DOHH2 (cell line): ENCODE measurements at regions not wholly inside any gene's neighbourhood (a gene's known extent, or its start where the extent isn't known, plus 50 kb on each side); places are given as distances from the start of the nearest gene placed in this dataset.

Experiments
- H3F3A ChIP-seq: fragments of 200-600 bp; sonication (generic), shearing (Covaris generic); 2 replicates; pipeline ENCODE4 v1.6.0; 2016; ENCODE audit warnings: antibody characterized with exemption, mild to moderate bottlenecking; ENCODE audit not compliant: control insufficient read depth, insufficient read depth
- H3K27ac ChIP-seq: fragments of 200-600 bp; sonication (generic); 2 replicates; pipeline ENCODE4 v1.5.1; 2014; ENCODE audit warnings: low read depth, mild to moderate bottlenecking, low read length, moderate library complexity
- H3K27me3 ChIP-seq: fragments of 200-600 bp; sonication (generic); 2 replicates; pipeline ENCODE4 v1.6.1; 2014; ENCODE audit warnings: mild to moderate bottlenecking, low read length, mixed read lengths; ENCODE audit not compliant: control insufficient read depth
- H3K36me3 ChIP-seq: fragments of 200-600 bp; sonication (generic); 2 replicates; pipeline ENCODE4 v1.6.1; 2014; ENCODE audit warnings: mild to moderate bottlenecking, low read length, moderate library complexity, mixed read lengths; ENCODE audit not compliant: control insufficient read depth
- H3K4me1 ChIP-seq: fragments of 200-600 bp; sonication (generic); 2 replicates; pipeline ENCODE4 v1.6.1; 2014; ENCODE audit warnings: mild to moderate bottlenecking, low read length, mixed read lengths; ENCODE audit not compliant: control insufficient read depth
- H3K4me2 ChIP-seq: fragments of 200-600 bp; sonication (generic); 2 replicates; pipeline ENCODE4 v1.6.0; 2014; ENCODE audit warnings: mild to moderate bottlenecking, low read length, moderate library complexity
- H3K4me3 ChIP-seq: fragments of 200-600 bp; sonication (generic); 2 replicates; pipeline ENCODE4 v1.5.1; 2014; ENCODE audit warnings: mild to moderate bottlenecking, low read length, mixed read lengths
- H3K79me2 ChIP-seq: fragments of 200-600 bp; sonication (generic); 2 replicates; pipeline ENCODE4 v1.6.1; 2014; ENCODE audit warnings: mild to moderate bottlenecking, low read length, mixed read lengths; ENCODE audit not compliant: control insufficient read depth
- H3K9me2 ChIP-seq: fragments of 200-600 bp; sonication (generic); replicated peaks from 2 replicates; pipeline ENCODE4 v1.6.1; 2014; ENCODE audit warnings: mild to moderate bottlenecking, low read length, mixed read lengths; ENCODE audit not compliant: control insufficient read depth
- H3K9me3 ChIP-seq: fragments of 200-600 bp; sonication (generic); 2 replicates; pipeline ENCODE4 v1.6.1; 2014; ENCODE audit warnings: antibody characterized with exemption, low read length, mixed read lengths; ENCODE audit not compliant: control insufficient read depth, insufficient read depth
- H4K20me1 ChIP-seq: fragments of 200-600 bp; sonication (generic); 2 replicates; pipeline ENCODE4 v1.6.0; 2014; ENCODE audit warnings: low read depth, mild to moderate bottlenecking, antibody characterized with exemption, low read length, moderate library complexity; ENCODE audit not compliant: control insufficient read depth, insufficient read depth
- EZH2phosphoT487 ChIP-seq: fragments of 200-600 bp; sonication (generic); IDR thresholded peaks from 2 replicates; pipeline ENCODE4 v1.6.1; 2017; ENCODE audit warnings: borderline replicate concordance, mild to moderate bottlenecking, antibody characterized with exemption, low read length, moderate library complexity, mixed read lengths
- TF ChIP-seq, protein P1 (sequence below): fragments of 200-600 bp; sonication (generic); IDR thresholded peaks from one replicate; pipeline ENCODE4 v1.5.1; 2014; ENCODE audit warnings: antibody characterized with exemption, mild to moderate bottlenecking, low read depth, low read length; ENCODE audit not compliant: poor library complexity, severe bottlenecking

DNA sequence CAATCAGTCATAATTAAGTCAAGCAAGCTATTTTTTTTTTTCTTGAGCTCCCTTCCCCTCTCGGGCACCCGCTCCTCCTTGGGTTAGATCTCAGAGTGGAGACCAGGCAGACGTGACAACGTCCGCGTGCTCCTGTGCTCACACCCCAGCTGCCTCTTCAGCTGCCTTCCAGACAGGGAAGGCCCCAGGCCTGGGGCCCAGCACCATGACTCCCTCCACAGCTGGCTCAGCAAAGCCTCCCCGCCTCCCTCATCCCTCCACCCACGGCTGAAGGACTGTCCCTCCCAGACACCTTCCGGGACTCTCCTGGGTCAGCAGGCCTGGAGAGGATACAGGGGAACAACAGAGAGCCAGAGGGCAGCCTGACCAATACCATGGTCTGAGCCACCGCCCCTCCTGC lies 87.9 kb upstream of the LINGO1 start:
- Histone ChIP-seq H3K27ac (no peak overlapping the region), H3K9me3 (no peaks in the 10 kb centered on the region), H4K20me1 (no peaks in the 10 kb centered on the region), H3K4me2 (no peak overlapping the region), H3K79me2 (no peaks in the 10 kb centered on the region), H3F3A (no peaks in the 10 kb centered on the region), H3K27me3 (no peaks in the 10 kb centered on the region), H3K4me1 (no peaks in the 10 kb centered on the region), H3K36me3 (no peaks in the 10 kb centered on the region), H3K9me2 (no peaks in the 10 kb centered on the region), H3K4me3 (no peak overlapping the region)
- TF ChIP-seq, protein P1, sequence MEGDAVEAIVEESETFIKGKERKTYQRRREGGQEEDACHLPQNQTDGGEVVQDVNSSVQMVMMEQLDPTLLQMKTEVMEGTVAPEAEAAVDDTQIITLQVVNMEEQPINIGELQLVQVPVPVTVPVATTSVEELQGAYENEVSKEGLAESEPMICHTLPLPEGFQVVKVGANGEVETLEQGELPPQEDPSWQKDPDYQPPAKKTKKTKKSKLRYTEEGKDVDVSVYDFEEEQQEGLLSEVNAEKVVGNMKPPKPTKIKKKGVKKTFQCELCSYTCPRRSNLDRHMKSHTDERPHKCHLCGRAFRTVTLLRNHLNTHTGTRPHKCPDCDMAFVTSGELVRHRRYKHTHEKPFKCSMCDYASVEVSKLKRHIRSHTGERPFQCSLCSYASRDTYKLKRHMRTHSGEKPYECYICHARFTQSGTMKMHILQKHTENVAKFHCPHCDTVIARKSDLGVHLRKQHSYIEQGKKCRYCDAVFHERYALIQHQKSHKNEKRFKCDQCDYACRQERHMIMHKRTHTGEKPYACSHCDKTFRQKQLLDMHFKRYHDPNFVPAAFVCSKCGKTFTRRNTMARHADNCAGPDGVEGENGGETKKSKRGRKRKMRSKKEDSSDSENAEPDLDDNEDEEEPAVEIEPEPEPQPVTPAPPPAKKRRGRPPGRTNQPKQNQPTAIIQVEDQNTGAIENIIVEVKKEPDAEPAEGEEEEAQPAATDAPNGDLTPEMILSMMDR: no peak
- TF ChIP-seq EZH2phosphoT487: no peak

DNA sequence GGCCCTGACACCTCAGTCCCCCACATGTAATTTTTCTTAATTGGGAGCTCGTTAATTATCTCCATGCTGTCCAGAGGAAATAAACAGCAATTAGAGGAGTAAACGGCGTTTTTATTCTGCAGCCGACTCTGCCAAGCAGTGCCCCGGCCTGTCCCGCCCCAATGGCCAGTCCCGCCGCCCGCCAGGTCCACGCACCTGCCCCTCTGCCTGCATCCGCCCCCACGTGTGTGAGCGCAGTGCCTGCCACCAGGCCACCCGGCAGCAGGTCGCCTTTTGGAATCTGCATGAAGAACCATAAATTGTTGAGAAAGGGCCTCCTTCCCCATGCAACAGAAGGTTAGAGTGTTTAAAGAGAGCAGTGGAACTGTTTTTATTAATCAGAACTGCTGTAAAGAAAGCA lies 87.5 kb upstream of the LINGO1 start:
- Histone ChIP-seq H4K20me1 (no peaks in the 10 kb centered on the region), H3K9me3 (no peaks in the 10 kb centered on the region), H3K4me3 (no peak overlapping the region), H3K27ac (no peak overlapping the region), H3F3A (no peaks in the 10 kb centered on the region), H3K36me3 (no peaks in the 10 kb centered on the region), H3K27me3 (no peaks in the 10 kb centered on the region), H3K4me1 (no peaks in the 10 kb centered on the region), H3K79me2 (no peaks in the 10 kb centered on the region), H3K4me2 (no peak overlapping the region), H3K9me2 (no peaks in the 10 kb centered on the region)
- TF ChIP-seq, protein P1: no peak
- TF ChIP-seq EZH2phosphoT487: no peak

DNA sequence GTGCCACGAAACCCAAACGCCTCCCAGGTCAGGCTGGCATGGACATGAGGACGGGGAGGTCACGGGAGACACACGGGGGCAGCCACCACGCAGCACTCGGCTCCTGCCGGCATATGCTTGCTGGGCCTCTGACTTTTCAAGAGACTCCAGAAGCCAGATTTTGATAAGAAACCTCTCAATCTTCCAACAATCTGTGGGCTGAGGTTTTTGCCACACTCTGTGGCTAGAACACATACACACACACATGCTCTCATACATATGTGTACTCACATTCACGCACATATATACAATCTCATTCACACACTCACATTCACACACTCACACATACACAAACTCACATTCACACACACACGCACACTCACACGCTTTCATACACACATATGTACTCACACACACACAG lies 86.7 kb upstream of the LINGO1 start:
- no peaks in the 10 kb centered on the region for H3F3A ChIP-seq
- H3K4me2 ChIP-seq: no peak overlapping the region
- no peaks in the 10 kb centered on the region for H3K9me3 ChIP-seq
- no peak overlapping the region for H3K27ac ChIP-seq
- H3K4me3 ChIP-seq: no peak overlapping the region
- no peaks in the 10 kb centered on the region for H3K9me2 ChIP-seq
- no peaks in the 10 kb centered on the region for H3K27me3 ChIP-seq
- no peaks in the 10 kb centered on the region for H3K79me2 ChIP-seq
- TF ChIP-seq, protein P1: no peak
- no peak for TF ChIP-seq EZH2phosphoT487
- no peaks in the 10 kb centered on the region for H3K4me1 ChIP-seq
- no peaks in the 10 kb centered on the region for H3K36me3 ChIP-seq
- H4K20me1 ChIP-seq: no peaks in the 10 kb centered on the region
